ENCODE measurements at regions not wholly inside any gene's neighbourhood (a gene's known extent, or its start where the extent isn't known, plus 50 kb on each side); places are given as distances from the start of the nearest gene placed in this dataset.

DNA sequence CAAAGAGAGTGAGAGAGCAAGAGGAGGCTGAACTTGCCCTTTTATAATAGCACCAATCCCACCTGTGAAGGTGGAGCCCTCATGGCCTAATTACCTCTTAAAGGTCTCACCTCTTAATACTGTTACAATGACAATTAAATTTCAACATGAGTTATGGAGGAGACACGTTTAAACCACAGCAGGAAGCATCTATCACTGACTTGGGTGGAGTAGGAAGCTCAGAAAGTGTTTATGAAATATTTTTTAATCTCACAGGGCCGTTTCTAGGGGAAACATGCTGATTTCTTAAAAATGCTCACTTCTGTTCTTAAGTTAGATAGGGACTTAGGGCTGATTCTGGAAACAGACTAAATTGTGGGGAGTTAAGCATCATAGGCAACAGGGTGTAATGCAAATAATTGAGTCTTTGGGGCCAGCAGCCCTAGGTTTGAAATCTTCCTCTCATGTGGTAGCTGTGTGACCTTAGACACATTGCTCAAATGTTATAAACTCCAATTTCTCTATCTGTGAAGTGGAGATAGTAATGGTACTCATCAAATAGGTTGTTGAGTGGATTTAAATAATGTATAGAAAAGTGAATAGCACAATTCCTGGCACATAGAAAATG is 133.3 kb upstream of the KLHL25 start:
- TF ChIP-seq YY1 (IDR thresholded peaks at IDR 0.05; ENCODE audit: insufficient read depth, insufficient read length) (no peak), SUZ12 (IDR thresholded peaks at IDR 0.05; ENCODE audit: extremely low read depth, insufficient read depth, insufficient read length) (no peak), ZNF274 (IDR thresholded peaks at IDR 0.05; ENCODE audit: low read depth, low read length) (no peak)
